GM19455 (cell line): ENCODE measurements at regions not wholly inside any gene's neighbourhood (a gene's known extent, or its start where the extent isn't known, plus 50 kb on each side); places are given as distances from the start of the nearest gene placed in this dataset.
"Not testable (repeated sequence)": the region's sequence is repeated elsewhere in the genome, so short reads cannot be mapped to it uniquely, and the experiment has no call there.

Experiments used
- ATAC-seq: cut with Tn5 transposase; IDR thresholded peaks from one replicate; pipeline ENCODE4 v1.9.1; 2021; ENCODE audit not compliant: unreplicated experiment

DNA sequence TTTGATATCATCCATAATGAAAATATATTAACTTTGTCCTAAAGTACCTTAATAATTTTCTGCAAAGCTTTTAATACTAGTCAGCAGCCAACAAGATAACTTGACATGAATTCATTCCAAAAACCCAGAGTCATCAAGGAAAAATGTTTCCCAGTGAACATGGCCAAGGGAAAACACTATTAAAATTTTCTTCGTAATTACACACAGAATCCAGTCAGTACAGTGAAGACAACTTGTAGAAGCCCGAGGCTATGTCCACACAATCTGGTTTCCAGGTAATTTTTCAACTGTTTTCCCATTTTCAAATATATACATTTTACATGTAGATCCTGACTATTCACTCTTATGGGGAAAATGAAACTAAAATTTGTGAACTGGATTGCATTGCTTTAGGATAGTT lies 600.9 kb downstream of the CDH8 start:
- ATAC-seq, result no peak

DNA sequence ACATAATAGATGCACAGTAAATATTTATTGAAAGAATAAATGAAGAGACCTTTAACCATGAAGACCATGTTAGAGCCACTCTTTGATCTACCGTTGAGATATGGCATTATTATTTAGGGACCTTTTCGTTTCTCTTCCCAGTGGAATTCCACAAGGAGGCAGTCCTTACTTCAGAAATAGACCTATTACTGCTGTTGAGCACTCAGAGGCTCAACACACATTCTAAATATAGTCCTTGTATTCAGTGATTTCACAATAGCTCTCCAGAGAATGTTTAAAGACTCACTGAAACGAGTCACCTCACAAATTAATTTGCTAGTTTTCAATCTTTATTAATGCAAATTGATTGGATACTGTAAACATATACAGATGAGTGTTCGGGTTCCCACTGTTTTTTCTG lies 603.8 kb downstream of the CDH8 start:
- ATAC-seq, result no peak

GRCh38 chr16:61421111-61421510 lies 615.1 kb downstream of the CDH8 start:
- no peak for ATAC-seq

- ATAC-seq, result no peak
Measured at GRCh38 chr16:61419791-61420190, 616.4 kb downstream of the CDH8 start.

DNA sequence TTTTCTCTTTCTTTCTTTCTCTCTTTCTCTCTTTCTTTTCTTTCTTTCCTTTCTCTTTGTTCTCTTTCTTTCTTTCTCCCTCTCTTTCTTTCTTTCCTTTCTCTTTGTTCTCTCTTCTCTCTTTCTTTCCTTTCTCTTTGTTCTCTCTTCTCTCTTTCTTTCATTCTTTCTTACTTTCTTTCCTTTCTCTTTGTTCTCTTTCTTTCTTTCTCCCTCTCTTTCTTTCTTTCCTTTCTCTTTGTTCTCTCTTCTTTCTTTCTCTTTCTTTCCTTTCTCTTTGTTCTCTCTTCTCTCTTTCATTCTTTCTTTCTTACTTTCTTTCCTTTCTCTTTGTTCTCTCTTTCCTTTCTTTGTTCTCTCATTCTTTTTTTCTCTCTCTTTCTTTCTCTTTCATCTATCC lies 617.4 kb downstream of the CDH8 start:
- not testable (repeated sequence) for ATAC-seq

DNA sequence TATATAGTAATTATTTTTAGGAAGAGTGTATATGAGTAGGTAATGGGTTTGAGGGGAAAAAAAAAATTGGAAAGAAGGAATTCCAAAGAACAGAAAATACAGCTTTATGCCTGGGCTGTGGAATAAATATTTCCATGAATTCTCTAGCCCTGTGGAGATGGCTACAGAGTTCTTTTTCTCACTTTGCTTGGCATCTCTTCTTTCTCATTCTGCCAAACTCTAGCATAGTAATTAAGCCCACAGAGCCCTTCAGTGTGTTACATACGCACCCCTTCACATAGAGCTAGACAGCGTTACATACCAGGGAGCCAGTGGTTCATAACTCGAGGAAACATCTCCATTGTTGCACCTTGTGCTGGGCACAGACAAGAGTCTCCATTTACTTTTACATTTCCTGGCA lies 621.1 kb downstream of the CDH8 start:
- no peak for ATAC-seq

DNA sequence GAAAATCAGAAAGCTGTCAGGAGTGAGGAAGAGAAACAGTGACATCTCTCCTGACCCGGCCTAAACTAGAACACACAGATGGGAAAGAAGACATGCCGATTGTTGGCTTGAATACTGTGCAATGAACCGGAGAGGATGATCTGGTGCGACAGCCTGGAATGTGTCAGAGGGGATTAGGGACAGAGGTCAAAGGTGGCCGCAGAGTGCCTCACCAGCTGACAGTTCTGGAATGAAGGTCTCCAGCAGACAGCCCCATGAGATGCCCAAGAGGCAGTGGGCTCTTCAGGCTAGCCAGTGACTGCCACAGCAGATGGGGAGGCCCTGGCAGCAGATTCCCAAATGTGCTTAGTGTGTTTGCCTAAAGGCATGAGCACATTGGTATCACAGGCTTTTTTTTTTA lies 623.2 kb downstream of the CDH8 start:
- no peak for ATAC-seq

DNA sequence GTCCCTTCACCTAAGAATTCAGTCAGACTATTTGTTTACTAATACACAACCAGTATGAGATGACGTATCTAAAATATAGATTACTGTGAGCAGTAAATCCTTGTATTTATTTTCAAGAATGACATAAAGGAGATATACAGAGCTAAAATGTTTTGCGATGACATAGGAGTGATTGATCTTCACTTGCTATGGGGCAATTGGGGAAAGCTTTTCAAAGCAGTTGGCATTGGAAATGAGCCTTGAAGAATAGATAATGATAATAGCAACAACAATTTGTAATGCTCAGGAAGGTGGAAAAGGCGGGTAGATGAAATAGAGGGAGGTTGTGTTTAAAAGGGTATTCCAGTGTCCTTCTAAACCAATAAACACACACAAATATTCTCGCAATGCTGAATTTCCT lies 623.7 kb downstream of the CDH8 start:
- no peak for ATAC-seq

GRCh38 chr16:61409604-61410003 lies 626.6 kb downstream of the CDH8 start:
- ATAC-seq, result no peak

DNA sequence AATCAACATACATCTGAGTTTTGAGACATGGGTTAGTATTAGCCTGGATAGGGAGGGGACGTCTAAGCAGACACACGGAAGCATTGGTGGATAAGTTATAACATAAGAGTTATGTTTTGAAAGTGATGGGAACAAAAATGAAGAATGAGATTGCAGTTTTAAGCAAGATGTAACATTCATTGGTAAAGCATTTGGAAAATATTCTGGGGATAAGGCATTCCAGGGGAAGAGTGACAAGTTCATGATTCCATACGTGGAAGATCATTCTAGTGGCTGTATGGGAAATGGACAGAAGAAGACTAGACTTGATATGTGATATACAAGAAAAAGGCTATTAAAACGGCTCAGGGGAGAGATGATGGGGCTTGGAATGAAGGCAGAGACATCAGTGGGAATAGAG lies 632.9 kb downstream of the CDH8 start:
- ATAC-seq, result no peak

DNA sequence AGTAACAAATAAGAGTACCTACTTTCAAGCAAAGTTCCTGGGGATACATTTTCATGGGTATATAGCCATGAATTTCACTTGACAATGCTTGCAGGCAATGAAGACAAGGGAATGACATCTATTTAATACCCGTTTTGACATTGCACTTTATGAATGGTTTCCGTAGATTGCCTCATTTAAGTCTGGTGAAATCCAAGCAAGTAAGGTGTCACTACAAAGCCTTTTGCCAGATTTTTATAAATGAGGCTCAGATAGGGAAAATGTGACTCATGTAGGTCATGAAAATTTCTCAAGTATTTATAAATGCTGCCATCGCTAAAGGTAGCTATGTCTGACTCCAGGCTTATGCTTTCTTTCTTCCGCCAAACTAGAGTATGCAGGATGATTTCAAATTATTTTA lies 644.3 kb downstream of the CDH8 start:
- ATAC-seq, result no peak

- ATAC-seq, result no peak
Measured at GRCh38 chr16:61390965-61391637, 645.1 kb downstream of the CDH8 start.

GRCh38 chr16:61385392-61386071 lies 650.7 kb downstream of the CDH8 start:
- no peak for ATAC-seq

- ATAC-seq, result no peak
Measured at GRCh38 chr16:61382435-61382834, 653.8 kb downstream of the CDH8 start.

- no peak for ATAC-seq
Measured at GRCh38 chr16:61379311-61379710, 656.9 kb downstream of the CDH8 start.

DNA sequence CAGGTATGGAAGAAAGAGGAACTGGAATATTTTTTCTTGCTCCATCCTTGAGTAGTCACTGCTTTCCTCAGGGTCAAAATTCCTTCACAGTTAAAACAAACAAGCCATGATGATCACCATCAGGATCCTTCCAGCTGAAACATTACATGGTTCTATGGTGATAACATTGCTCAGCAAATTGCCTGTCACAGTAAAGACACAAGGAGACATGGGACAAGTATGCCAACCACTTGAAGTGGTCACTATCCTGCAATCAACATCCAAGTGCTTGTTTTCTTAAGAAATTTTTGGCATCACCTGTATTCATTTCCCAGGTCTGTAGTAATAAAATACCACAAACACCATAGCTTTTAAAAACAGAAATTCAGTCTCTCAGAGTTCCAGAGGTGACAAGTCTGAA lies 662.2 kb downstream of the CDH8 start:
- no peak for ATAC-seq

GRCh38 chr16:61371881-61372280 lies 664.4 kb downstream of the CDH8 start:
- no peak for ATAC-seq

GRCh38 chr16:61371388-61371787 lies 664.9 kb downstream of the CDH8 start:
- no peak for ATAC-seq

- no peak for ATAC-seq
Measured at GRCh38 chr16:61370564-61370963, 665.7 kb downstream of the CDH8 start.

- ATAC-seq, result no peak
Measured at GRCh38 chr16:61366006-61366405, 670.2 kb downstream of the CDH8 start.

GRCh38 chr16:61364990-61365389 lies 671.2 kb downstream of the CDH8 start:
- ATAC-seq, result no peak

DNA sequence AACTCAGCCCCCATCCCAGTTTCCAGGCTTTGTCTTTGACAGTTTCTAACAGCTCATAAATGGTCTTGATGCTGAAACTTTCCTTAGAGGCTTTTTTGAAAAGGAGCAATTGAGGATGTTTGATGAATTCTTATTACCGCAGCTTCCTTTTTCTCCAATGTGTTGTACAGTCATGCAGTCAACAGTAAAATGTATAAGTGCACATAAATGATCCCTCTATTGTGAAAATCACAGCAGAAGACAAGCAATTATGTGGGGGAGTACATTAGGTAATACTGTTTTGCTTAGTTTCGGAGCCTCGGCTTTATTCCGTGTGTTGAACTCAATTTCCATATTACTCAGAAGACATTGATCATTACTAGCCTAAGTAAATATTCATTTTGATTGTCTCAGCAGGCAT lies 673.7 kb downstream of the CDH8 start:
- ATAC-seq, result no peak

GRCh38 chr16:61344791-61345190 lies 691.4 kb downstream of the CDH8 start:
- ATAC-seq, result no peak
